ENCODE measurements at regions not wholly inside any gene's neighbourhood (a gene's known extent, or its start where the extent isn't known, plus 50 kb on each side); places are given as distances from the start of the nearest gene placed in this dataset.
A peak's percentile ranks its signal among the peaks of the same experiment; 100 is the strongest.

DNA sequence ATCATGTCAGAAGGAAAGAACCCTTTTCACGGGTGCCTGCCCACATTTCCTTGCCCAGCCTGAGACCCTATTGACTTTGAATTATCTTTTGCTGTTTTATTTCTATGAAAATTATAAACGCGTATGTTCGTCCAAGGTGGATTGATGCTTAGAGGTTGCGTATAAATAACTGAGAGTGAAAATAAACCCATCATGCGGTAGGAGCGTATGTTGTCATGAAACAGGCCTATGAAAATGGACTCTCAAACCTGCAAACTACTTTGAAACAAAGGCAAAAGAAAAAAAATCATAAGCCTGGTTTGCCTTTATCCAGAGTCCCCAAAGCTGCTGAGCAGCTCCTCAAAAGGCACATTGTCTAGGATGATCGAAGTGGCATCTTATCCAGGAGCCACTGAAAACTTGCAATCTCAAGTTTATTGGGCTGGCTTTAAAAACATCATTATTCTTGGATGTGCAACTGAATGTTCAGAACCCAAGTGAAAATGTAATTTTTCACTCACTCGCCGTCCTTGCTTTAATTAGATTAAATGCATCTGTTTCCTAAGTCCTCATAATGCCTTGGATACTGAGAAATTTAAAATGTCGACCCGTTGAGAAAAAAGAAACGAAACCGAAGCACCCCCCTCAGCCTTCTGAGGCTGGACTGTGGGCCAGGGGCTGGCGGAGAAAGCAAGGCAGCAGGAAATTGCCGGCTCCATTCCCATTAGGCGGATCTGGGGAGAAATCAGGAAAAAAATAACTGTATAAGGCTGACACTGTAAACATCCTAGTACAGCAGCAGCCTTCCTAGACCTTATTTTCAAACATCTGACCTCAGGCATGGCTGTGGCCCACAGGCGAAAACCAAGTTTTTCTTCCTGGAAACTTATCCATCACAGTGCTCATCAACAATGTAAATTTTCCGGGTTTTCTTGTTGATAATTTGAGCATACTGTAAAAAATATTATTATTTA is 82.9 kb upstream of the PPARA start:
- DNase-seq: no peak

DNA sequence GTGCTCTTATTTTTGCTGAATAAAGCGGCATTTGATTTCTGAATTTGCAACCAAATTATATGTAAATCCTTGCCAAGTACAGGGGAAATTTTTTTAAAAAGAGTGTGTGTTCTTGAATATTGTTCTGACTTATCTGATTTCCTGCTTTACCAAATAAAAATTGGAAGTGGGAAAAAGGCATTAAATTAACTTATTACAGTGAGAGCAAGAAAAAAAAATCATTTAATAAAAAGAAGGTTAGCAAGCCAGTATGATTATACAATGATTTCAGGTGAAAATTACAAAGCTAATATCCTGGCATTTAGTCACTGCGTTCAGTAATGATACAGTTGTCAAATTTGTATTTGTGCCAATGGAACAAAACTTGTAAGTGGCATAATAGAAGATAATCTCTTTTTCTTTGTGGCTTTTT is 82.1 kb upstream of the PPARA start:
- DNase-seq: no peak

DNA sequence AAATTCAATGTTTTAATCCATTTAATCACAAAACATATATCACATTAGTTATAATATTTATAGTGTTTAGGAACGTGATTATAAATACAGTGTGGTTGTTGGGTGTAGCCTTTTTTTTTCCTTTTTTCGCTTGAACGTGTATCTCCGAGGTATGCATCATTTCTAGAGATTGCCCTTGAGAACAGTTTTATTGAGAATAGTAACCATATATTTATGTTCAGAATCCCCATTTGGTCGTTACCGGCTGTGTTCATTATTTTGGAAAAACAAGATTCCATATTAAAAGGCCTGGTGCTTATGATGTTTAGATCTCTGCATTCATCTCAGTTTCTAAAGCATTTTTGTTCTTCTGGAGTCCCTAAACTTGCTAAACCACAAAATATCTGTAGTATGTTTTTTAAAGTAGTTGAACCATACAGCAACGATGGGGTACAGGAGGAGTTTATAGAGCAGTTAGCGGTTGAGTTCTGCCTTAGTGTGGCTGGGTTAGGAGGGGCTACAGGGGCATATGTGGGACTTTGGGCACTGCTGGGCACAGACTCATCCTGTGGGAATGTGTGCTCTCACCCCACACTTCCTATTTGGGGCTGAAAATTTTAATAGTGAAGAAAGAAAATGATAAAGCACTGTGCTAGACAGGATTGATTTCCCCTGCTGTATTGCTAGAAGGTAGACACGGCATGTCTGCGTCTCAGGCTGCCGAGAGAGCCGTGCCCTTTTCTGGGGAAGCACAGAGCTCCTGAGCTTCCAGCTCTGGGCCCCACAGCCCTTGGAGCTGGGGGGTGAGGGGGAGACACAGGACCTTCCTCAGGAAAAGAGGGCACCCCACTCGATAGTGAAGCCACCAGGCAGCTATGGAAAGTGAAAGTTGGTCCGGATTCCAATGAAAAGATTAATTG is 81.5 kb upstream of the PPARA start:
- DNase-seq: peak; percentile 27

DNA sequence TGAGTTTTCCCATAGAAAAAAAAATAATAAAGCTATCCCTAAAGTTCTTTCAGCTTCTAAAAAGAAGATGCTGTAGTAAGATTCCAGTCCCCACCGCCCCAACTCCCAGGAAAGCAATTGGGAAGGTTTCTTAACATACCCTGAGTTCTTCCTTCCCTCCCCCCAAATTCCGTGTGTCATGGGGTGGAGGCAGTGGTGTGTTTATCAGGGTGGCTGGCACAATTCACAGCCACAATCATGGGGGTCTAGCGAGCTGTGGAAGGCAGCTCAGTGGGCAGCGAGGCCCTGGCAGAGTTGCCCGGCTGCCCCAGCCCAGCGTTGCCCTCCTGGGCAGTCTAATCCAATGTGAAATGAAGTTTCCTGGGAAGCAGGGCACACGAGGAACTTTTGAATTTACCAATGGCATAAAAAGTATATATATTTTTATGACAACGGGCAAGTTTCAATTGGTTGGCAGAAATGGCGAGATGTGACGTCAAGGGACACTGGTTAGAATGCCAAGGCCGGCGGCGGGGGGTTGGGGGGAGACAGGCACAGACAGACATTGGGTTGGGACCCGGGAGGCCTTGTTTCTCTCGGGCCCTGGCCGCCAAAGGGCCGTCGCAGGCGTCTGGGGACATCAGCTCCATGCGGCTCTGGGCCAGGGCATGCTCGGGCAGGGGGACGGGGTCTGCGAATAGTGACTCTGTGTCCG is 80.7 kb upstream of the PPARA start:
- peak; percentile 83 for DNase-seq

DNA sequence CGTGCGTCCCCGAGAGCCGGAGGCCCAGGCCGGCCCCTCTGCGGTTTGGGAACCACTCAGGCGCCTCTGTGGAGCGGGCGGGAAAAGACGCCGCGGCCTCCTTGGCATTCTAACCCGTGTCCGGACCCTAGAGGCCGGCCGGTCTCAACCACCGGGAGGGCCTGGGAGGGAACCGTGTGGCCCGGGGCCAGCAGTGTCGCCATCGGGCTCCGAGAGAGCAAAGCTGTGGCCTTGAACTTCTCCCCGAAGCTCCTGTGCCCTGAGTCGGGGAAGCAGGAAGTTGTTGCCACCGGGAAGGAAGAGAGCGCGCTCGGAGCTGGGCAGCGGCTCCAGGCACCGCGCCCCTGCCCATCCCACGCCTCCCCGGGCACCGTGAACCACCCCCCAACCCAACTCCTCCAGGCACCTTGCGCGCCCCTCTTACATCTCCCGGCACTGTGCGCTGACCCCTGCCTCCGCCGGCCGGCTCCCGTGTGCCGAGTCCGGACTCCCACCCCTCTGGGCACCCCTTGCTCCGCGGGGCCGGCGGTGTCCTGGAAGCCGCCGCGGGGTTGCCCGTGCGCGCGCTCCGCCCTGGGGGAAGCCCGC is 80.0 kb upstream of the PPARA start:
- DNase-seq: peak; percentile 60

DNA sequence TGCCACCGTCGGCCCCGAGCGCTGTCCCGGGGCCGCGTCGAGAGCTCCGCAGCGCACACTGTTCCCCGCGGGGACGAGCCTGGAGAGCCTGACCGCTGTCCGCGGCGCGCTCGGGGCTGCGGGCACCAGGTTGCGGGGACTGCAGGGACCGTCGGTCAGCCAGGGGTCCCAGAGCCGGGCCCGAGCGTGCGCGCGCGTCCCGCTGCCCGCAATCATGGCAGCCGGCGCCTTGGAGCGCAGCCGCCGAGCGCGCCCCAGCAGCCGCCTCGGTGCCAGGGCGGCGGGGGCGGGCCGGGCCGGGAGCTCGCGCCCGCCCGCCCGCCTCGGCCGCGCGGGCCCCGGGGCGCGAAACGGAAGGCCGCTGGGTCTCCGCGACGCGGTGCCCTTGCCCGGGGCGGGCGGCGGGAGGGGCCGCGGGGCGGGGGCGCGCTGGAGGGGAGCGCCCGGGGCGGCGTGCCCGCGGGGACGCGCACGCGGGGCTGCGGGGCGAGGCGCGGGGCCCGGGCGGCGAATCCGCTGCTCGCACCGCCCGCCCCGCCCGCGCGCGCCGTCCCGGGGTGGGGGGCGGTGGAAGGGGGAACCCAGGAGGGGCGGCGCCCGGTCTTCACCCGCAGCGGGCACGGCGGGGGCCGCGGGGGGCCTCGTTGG is 79.4 kb upstream of the PPARA start:
- peak; percentile 72 for DNase-seq

DNA sequence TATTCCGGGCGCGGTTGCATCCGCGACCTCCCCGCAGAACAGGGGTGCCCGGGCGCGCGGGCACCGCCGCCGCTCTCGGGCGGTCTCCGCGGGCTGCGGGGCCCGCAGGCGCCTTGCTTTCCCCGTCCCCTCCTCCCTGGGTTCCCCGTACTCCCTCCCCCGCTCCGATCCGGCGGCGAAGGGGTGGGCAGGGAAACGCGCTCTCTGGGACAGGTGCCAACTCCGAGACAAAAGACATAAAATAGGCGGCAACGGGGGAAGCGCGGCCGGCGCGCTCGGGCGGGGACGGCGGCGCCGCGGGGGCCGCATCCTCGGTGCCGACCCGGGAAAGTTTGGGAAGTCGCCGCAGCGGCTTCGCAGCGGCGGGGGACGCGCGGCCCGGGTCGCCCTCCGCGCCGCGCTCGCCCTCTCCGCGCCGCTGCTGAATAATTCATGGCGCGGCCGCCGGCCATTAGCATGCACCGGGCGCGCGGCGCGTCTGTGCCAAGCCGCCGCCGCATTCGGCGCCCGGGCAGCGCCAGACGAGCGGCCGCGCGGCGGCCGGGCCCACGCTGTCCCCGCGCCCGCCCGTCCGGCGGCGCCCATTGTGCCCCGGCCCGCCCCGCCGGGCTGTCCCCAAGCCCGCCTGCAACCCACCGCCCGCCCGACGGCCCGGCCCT is 78.7 kb upstream of the PPARA start:
- peak; percentile 93 for DNase-seq

DNA sequence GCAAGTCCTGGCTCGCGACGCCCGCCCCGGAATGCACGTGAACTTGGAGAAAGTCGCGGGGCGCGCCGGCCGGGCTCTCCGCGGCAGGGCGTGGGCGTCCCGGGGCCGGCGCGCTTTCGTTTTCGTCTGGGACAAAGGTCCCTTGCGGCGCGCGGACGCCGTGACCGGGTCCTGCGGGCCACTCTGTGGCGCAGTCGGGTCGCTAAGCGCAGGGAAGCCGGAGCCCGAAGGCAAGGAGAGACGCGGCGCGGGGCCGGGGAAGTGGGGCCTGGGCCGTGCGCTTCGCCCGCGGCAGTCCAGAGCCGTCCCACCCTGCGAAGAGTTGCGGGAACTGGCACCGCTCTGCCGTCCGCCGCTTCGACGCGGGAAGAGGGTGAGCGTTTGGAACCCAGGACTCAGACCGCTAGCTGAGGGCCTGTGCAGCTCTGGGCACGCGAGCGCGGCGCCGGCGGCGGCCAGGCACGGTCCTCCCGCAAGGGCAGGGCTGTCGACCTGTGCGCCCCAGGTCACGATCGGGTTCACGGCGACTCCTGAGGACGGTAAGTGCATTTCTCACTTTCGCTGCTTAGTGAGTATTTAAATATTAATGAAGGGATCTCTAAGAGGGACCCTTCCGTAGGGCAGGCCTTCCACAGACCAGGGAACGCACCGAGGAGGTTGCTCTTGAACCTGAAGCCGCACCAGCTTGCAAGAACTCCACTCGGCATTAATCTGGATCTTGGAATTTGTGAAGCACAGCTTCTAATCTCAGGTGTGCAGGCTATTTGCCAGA is 78.0 kb upstream of the PPARA start:
- DNase-seq: peak; percentile 77

DNA sequence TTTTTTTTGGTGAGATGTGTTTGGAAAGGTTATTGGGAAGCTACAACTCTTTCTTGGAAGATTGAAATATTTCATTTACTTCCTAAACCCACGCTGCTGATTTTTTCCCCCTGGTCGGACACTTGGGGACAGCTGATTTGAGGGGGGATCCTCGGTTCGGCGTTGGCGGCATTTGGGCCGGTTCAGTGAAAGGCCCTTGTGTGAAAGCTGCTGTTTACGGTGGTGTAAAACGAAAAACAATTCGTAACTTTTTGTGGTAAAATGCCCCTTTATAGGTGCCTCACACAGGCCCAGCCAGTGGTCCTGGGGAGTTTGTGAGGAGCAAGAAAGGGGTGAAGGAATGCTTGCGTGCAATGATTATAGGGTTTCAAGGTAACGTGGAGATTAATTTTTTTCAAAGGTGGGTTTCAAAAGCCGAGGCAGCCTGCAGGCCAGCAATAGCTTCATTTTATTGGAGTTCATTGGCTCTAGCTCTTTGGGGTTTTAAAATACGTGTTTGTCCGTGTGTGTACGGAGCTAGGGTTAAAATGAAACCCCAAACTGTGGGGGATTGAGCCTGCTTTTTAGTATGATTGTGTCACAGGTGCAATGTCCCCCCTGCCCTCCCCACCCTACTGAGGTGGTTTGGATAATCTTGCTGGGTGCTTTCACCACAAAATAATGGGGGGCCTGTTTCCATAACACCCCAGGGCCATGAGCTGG is 77.2 kb upstream of the PPARA start:
- no peak for DNase-seq

DNA sequence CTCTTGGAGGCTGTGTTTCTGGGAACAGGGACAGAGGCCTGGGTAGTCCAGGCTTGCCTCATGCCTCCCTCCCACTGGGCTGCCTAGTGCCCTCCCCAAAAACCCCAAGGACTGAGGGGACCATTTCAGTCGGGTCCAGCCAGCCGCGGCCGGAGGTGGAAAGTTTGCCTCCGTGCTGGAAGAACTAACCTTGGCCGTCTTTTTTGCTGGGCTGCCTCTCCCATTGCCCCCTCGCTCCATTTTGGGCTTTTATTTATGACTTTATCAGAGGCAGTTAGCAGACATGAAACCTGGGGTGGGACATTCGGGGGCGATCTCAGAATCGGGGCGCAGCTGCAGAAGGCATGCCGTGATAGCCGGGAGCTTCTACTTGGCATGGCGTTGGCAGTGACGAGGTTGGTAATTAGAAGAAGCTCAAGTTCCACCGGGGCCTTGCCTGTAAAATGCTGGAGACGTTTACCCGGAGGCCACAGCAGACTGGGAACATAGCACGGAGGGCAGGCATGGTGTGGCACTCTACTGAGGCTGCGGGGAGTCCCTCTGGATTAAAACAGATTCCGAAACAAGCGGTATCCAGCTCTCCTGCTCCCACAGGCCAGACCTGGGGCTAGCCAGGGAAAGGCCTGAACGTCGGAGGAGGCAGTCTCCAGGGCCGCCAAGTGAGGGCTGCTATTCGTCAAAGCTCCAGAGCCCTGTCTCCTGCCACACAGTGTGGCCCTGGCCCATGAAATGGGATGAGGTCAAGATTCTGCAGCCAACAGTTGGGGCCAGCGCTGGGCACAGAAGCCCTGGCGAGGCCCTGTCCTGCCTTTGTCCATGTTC is 76.4 kb upstream of the PPARA start:
- DNase-seq: no peak

DNA sequence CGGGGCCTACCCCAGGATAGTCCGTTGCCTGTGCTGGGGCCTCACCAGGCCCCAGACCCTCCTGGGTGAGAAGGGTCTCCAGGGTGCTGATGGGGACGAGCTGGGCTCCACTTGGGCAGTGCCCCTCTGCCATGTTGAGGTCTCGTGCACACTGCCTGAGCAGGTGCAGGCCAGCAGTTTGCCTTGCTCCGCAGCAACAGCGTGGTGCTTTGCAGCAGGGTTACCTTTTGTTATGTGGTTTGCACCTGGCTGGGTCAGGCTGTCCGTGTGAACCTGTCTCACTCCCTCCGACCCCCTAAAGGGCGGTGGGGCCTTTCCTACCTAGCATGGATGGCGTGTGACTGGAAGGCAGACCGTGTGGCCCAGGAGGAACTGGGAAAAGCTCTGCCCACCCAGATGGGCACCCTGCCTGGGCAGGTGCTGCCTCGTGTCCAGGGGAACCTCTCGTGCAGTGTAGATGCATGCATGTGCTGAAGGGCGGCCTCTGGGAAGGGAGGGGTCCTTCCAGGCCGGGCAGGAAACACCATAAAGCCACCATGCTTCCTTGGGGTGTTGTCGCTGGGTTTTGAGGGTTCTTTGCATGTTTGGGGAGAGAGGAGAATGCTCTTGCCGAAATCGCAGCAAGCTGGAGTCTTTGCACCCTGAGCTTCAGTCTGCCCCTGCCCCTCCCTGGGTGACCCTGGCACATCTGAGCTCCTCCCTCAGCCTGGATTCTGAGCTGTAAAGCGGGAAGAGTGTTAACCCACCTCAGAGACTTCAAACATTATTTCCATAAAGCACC is 75.4 kb upstream of the PPARA start:
- no peak for DNase-seq

DNA sequence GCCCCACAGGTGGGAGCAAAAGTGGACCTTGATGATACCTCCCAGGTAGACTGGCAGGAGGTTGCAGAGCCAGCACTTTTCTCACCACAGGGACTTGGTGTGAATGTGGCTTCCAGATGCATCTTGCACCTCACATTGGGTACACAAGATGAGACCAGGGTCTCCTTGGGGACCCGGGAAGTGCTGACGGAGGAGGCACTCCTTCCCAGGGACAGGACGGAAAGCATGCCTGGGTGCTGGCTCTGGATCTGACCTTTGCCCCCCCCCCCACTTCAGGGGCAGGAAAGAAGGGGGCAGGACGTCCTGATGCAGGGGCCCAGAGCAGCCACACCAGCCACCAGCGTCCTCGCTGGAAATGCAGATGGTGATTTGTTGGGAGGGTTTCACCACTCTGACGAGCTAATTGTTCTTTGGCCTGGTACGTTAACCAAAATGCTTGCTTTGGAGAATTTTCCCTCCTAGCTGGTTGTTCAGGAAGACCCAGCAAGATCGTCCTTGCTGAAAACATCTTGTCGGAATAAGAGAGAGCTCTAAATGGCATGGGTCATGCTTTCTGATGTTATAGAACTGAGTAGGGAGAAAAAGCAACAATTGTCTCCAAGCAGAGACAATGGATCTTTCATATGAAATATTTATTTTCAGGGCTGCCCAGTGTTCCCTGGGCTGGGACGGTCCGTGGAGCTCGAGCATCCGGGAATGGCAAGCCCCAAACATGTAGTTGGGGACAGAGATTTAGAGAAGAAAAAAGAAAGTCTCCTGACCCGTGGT is 74.4 kb upstream of the PPARA start:
- no peak for DNase-seq

DNA sequence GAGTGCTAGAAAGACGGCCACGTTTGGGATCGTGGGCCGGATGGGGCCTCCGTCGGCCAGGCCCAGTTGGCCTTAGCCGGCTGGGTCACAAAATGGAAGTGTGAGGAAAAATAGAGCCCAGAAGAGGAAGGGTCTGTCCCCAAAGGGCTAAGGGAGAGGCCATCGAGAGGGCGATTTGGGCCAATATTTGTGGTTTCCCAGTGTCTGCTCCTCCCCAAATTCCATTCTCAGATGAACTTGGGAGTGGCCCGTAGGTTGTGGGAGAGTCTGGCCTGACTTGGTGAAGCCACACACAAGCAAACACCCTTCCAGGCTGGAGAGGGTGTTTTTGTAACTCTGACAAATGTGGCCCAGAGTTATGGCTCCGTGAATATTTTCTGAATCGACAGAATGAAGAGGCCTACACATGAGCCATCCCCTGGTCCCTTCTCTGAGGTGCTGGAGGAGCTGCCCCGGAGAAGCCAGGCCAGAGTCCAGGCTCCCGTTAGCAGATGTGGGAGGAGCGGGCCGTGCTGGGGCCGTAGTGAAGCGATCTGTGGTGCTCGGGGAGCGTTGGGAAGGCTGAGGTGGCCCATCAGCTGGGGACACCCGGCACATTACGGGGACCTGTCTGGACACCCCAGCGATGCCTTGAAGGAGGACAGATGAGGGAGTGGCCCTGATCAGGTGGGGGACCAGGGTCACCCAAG is 73.5 kb upstream of the PPARA start:
- no peak for DNase-seq

DNA sequence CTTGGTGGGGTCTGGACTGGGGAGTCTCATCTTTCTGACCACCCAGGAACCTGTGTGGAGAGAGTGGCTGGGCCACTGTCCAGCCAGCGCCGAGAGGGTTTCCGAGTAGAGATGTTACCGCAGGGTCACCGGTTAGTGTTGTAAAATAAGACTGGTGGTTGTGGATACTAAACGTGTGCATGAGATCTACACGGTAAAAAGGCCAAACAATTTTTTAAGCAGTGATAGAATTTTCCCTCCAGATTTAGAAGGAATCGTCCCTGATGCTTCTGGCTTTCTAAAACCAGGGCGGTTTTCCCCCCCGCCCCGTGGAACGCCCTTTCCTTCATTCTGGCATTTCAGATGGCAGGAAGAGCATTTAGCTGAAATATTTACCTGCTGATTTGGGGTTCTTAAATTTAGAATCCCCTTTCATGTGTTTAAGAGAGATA is 72.6 kb upstream of the PPARA start:
- DNase-seq: no peak

DNA sequence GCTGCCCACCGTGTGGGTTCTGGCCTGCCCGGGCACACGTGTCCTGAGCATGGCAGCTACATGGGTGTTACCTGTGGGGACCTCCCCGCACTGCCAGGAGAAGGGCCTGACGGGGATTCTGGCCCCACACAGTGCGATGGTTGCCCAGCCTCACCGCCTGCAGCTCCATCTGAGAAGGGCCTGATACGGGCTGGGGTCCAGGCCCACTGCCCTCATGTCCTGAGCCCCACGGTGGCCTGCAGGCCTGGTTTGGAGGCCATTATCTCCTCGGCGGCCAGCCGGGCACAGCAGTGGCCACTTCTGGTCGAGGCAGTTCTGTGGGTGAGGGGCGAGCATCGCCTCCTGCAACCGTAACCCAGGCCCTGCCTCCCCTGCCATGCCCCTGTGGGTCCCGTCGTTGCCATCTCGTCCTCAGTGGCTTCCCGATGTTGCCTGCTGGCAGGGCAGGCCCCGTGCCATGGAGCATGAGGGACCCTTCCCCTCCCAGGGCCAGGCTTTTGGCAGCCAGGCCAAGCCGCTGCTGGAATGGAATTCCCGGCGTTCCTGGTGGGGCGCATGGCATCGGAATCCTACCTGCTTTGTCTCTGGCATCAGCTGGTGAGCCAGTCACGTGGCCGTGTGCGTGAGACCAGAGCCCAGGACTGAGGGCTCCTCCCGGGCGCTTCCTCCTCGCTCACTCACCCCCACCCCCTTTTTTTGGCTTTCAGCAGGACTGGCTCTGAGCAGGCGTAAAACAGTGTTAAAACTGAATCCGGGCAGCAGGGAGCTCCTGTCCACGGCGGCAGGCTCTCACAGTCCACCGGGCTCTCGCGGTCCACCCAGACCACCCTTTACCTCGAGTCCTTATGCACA is 71.9 kb upstream of the PPARA start:
- no peak for DNase-seq
